ENCODE measurements at regions not wholly inside any gene's neighbourhood (a gene's known extent, or its start where the extent isn't known, plus 50 kb on each side); places are given as distances from the start of the nearest gene placed in this dataset.

DNA sequence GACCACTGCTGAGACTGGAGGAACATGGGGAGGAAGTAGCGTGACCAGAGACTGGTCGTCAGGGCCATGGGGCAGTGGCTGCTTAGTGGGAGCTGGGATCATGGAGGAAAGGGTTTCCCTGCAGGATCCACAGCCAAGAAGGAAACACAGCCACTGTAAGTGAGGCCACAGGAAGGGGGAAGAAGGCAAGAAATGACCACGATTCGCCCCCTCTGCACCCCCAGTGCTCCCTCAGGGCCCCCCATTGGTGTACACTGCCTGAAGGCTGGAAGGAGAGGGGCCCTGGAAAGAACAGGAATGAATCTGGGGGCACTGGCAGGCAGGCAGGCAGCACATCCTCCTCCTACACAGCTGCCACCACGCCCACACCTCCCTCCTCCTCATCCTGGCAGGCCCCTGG, 62.5 kb upstream of the RMDN2 start:
- H3K27me3 ChIP-seq (ENCODE audit: control insufficient read depth in 1 of 2, insufficient read depth in 2 of 2, low read length in 2 of 2) = no peaks in the 10 kb centered on the region
- no peaks in the 10 kb centered on the region for H3K36me3 ChIP-seq (ENCODE audit: control insufficient read depth in 2 of 2, insufficient read depth in 2 of 2, low read length in 1 of 2)
- peaks cover 0 to 8% of the 10 kb centered on the region in 2 donors for H3K9me3 ChIP-seq (ENCODE audit: control insufficient read depth in 2 of 2, insufficient read depth in 1 of 2, low read depth in 1 of 2, low read length in 1 of 2)
- no peak overlapping the region for H3K4me3 ChIP-seq (ENCODE audit: low read depth in 1 of 2, low read length in 2 of 2)
- H3K27ac ChIP-seq (ENCODE audit: low read depth in 2 of 2, low read length in 1 of 2) = no peak overlapping the region
- WGBS, 2 donors = 84 to 88% methylated on average over 5 of the region's 5 CpGs
- H3K4me1 ChIP-seq (ENCODE audit: control insufficient read depth in 2 of 2, insufficient read depth in 2 of 2, low read length in 1 of 2) = no peaks in the 10 kb centered on the region

- H3K9me3 ChIP-seq (ENCODE audit: control insufficient read depth in 2 of 2, insufficient read depth in 1 of 2, low read depth in 1 of 2, low read length in 1 of 2) = peaks cover 0 to 4% of the 10 kb centered on the region in 2 donors
- no peaks in the 10 kb centered on the region for H3K36me3 ChIP-seq (ENCODE audit: control insufficient read depth in 2 of 2, insufficient read depth in 2 of 2, low read length in 1 of 2)
- WGBS, 2 donors = 80 to 93% methylated on average over 2 of the region's 2 CpGs
- no peak overlapping the region for H3K4me3 ChIP-seq (ENCODE audit: low read depth in 1 of 2, low read length in 2 of 2)
- H3K27me3 ChIP-seq (ENCODE audit: control insufficient read depth in 1 of 2, insufficient read depth in 2 of 2, low read length in 2 of 2) = no peaks in the 10 kb centered on the region
- no peaks in the 10 kb centered on the region for H3K4me1 ChIP-seq (ENCODE audit: control insufficient read depth in 2 of 2, insufficient read depth in 2 of 2, low read length in 1 of 2)
- no peak overlapping the region for H3K27ac ChIP-seq (ENCODE audit: low read depth in 2 of 2, low read length in 1 of 2)
Measured at GRCh38 chr2:37864217-37864616, 60.9 kb upstream of the RMDN2 start.

GRCh38 chr2:37865640-37866039, 59.4 kb upstream of the RMDN2 start:
- Histone ChIP-seq H3K9me3 (ENCODE audit: control insufficient read depth in 2 of 2, insufficient read depth in 1 of 2, low read depth in 1 of 2, low read length in 1 of 2) (no peaks in the 10 kb centered on the region), H3K4me1 (ENCODE audit: control insufficient read depth in 2 of 2, insufficient read depth in 2 of 2, low read length in 1 of 2) (no peaks in the 10 kb centered on the region), H3K36me3 (ENCODE audit: control insufficient read depth in 2 of 2, insufficient read depth in 2 of 2, low read length in 1 of 2) (no peaks in the 10 kb centered on the region), H3K27me3 (ENCODE audit: control insufficient read depth in 1 of 2, insufficient read depth in 2 of 2, low read length in 2 of 2) (no peaks in the 10 kb centered on the region), H3K27ac (ENCODE audit: low read depth in 2 of 2, low read length in 1 of 2) (no peak overlapping the region), H3K4me3 (ENCODE audit: low read depth in 1 of 2, low read length in 2 of 2) (no peak overlapping the region)
- 53 to 71% methylated on average over 5 of the region's 5 CpGs for WGBS, 2 donors

- Histone ChIP-seq H3K36me3 (ENCODE audit: control insufficient read depth in 2 of 2, insufficient read depth in 2 of 2, low read length in 1 of 2) (no peaks in the 10 kb centered on the region), H3K27me3 (ENCODE audit: control insufficient read depth in 1 of 2, insufficient read depth in 2 of 2, low read length in 2 of 2) (no peaks in the 10 kb centered on the region), H3K4me3 (ENCODE audit: low read depth in 1 of 2, low read length in 2 of 2) (no peak overlapping the region), H3K27ac (ENCODE audit: low read depth in 2 of 2, low read length in 1 of 2) (no peak overlapping the region), H3K9me3 (ENCODE audit: control insufficient read depth in 2 of 2, insufficient read depth in 1 of 2, low read depth in 1 of 2, low read length in 1 of 2) (no peaks in the 10 kb centered on the region), H3K4me1 (ENCODE audit: control insufficient read depth in 2 of 2, insufficient read depth in 2 of 2, low read length in 1 of 2) (no peaks in the 10 kb centered on the region)
- 54 to 68% methylated on average over 5 of the region's 5 CpGs for WGBS, 2 donors
Measured at GRCh38 chr2:37866171-37866934, 58.7 kb upstream of the RMDN2 start.

DNA sequence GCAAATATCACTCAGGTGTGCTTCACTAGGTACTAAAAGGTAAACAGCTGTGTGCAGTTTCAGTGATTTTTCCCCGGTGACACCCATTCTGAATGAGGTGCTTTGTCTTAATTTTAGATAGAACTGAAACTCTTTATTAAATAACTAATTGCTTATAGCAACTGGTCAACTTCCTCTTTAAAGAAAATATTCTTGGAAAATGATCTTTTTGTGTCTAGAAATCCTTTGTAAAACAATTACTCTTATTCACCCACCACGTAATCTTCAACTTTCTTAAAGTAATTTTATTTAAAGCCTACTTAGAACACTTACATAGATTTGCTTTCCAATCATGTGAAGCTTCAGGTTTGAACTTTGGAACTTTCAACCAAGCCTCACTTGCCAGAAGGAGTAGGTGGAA, 57.9 kb upstream of the RMDN2 start:
- Histone ChIP-seq H3K27ac (ENCODE audit: low read depth in 2 of 2, low read length in 1 of 2) (no peak overlapping the region), H3K4me1 (ENCODE audit: control insufficient read depth in 2 of 2, insufficient read depth in 2 of 2, low read length in 1 of 2) (peaks cover 0 to under 1% of the 10 kb centered on the region in 2 donors), H3K36me3 (ENCODE audit: control insufficient read depth in 2 of 2, insufficient read depth in 2 of 2, low read length in 1 of 2) (no peaks in the 10 kb centered on the region), H3K27me3 (ENCODE audit: control insufficient read depth in 1 of 2, insufficient read depth in 2 of 2, low read length in 2 of 2) (no peaks in the 10 kb centered on the region), H3K9me3 (ENCODE audit: control insufficient read depth in 2 of 2, insufficient read depth in 1 of 2, low read depth in 1 of 2, low read length in 1 of 2) (no peaks in the 10 kb centered on the region), H3K4me3 (ENCODE audit: low read depth in 1 of 2, low read length in 2 of 2) (no peak overlapping the region)
- WGBS, 2 donors = 72 to 87% methylated on average over 2 of the region's 2 CpGs

DNA sequence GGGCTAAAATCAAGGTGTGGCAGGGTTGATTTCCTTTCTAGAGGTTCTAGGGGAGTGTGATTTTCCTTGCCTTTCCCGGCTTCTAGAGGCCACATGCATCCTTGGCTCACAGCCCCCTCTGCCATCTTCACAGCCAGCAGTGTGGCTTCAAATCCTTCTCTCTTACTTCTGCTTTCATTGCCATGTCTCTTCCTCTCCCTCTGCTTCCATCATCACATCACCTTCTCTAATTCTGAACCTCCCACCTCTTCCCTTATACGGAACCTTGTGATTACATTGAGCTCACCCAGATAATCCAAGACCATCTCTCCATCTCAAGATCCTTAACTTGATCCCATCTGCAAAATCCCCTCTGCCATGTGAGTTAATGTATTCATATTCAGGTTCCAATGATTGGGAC, 56.2 kb upstream of the RMDN2 start:
- 43 to 47% methylated on average over 2 of the region's 2 CpGs for WGBS, 2 donors
- Histone ChIP-seq H3K27me3 (ENCODE audit: control insufficient read depth in 1 of 2, insufficient read depth in 2 of 2, low read length in 2 of 2) (no peaks in the 10 kb centered on the region), H3K27ac (ENCODE audit: low read depth in 2 of 2, low read length in 1 of 2) (no peak overlapping the region), H3K4me1 (ENCODE audit: control insufficient read depth in 2 of 2, insufficient read depth in 2 of 2, low read length in 1 of 2) (peaks cover 0 to 3% of the 10 kb centered on the region in 2 donors), H3K36me3 (ENCODE audit: control insufficient read depth in 2 of 2, insufficient read depth in 2 of 2, low read length in 1 of 2) (no peaks in the 10 kb centered on the region), H3K4me3 (ENCODE audit: low read depth in 1 of 2, low read length in 2 of 2) (no peak overlapping the region), H3K9me3 (ENCODE audit: control insufficient read depth in 2 of 2, insufficient read depth in 1 of 2, low read depth in 1 of 2, low read length in 1 of 2) (no peaks in the 10 kb centered on the region)

- Histone ChIP-seq H3K9me3 (ENCODE audit: control insufficient read depth in 2 of 2, insufficient read depth in 1 of 2, low read depth in 1 of 2, low read length in 1 of 2) (no peaks in the 10 kb centered on the region), H3K4me3 (ENCODE audit: low read depth in 1 of 2, low read length in 2 of 2) (no peak overlapping the region), H3K27ac (ENCODE audit: low read depth in 2 of 2, low read length in 1 of 2) (no peak overlapping the region), H3K27me3 (ENCODE audit: control insufficient read depth in 1 of 2, insufficient read depth in 2 of 2, low read length in 2 of 2) (no peaks in the 10 kb centered on the region), H3K4me1 (ENCODE audit: control insufficient read depth in 2 of 2, insufficient read depth in 2 of 2, low read length in 1 of 2) (peaks cover 0 to 3% of the 10 kb centered on the region in 2 donors), H3K36me3 (ENCODE audit: control insufficient read depth in 2 of 2, insufficient read depth in 2 of 2, low read length in 1 of 2) (no peaks in the 10 kb centered on the region)
- 54 to 63% methylated on average over 2 of the region's 2 CpGs for WGBS, 2 donors
Measured at GRCh38 chr2:37869304-37869703, 55.8 kb upstream of the RMDN2 start.

- Histone ChIP-seq H3K36me3 (ENCODE audit: control insufficient read depth in 2 of 2, insufficient read depth in 2 of 2, low read length in 1 of 2) (no peaks in the 10 kb centered on the region), H3K27me3 (ENCODE audit: control insufficient read depth in 1 of 2, insufficient read depth in 2 of 2, low read length in 2 of 2) (no peaks in the 10 kb centered on the region), H3K4me1 (ENCODE audit: control insufficient read depth in 2 of 2, insufficient read depth in 2 of 2, low read length in 1 of 2) (peaks cover 0 to 3% of the 10 kb centered on the region in 2 donors), H3K27ac (ENCODE audit: low read depth in 2 of 2, low read length in 1 of 2) (no peak overlapping the region), H3K9me3 (ENCODE audit: control insufficient read depth in 2 of 2, insufficient read depth in 1 of 2, low read depth in 1 of 2, low read length in 1 of 2) (no peaks in the 10 kb centered on the region), H3K4me3 (ENCODE audit: low read depth in 1 of 2, low read length in 2 of 2) (no peak overlapping the region)
- 53 to 78% methylated on average over 1 of the region's 1 CpG for WGBS, 2 donors
Measured at GRCh38 chr2:37869771-37870170, 55.3 kb upstream of the RMDN2 start.

DNA sequence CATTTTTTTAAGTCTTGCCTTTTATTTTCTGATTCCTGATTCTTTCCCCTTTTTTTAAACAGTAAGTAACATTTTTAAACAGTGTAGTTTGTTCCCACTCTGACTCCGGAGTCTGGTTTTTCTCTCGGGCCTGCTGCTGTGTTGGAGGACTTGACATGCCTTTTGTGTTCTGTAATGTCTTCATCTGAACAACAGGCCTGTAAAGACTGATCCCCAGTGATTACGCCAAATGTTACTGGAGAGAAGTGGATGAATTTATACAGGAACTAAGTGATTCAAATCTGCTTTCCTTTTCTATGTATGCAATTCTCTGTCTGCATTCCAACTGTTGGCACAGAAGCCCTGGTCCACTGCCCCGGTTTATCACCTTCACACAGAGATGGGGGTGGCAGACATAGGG, 54.3 kb upstream of the RMDN2 start:
- no peaks in the 10 kb centered on the region for H3K27me3 ChIP-seq (ENCODE audit: control insufficient read depth in 1 of 2, insufficient read depth in 2 of 2, low read length in 2 of 2)
- H3K4me3 ChIP-seq (ENCODE audit: low read depth in 1 of 2, low read length in 2 of 2) = no peak overlapping the region
- H3K36me3 ChIP-seq (ENCODE audit: control insufficient read depth in 2 of 2, insufficient read depth in 2 of 2, low read length in 1 of 2) = no peaks in the 10 kb centered on the region
- WGBS, 2 donors = 33 to 40% methylated on average over 4 of the region's 4 CpGs
- H3K27ac ChIP-seq (ENCODE audit: low read depth in 2 of 2, low read length in 1 of 2) = peak overlapping the region in 1 of 2 donors; percentile 62
- peaks cover 0 to 3% of the 10 kb centered on the region in 2 donors for H3K4me1 ChIP-seq (ENCODE audit: control insufficient read depth in 2 of 2, insufficient read depth in 2 of 2, low read length in 1 of 2)
- H3K9me3 ChIP-seq (ENCODE audit: control insufficient read depth in 2 of 2, insufficient read depth in 1 of 2, low read depth in 1 of 2, low read length in 1 of 2) = no peaks in the 10 kb centered on the region
